T-helper 2 cell treated with Interferon-gamma antibody and Interleukin-4, amounts not matched to agents 5 μg/mL and 100 μg/mL, for 36 hours (primary cell): ENCODE measurements at regions not wholly inside any gene's neighbourhood (a gene's known extent, or its start where the extent isn't known, plus 50 kb on each side); places are given as distances from the start of the nearest gene placed in this dataset.
"Not testable (repeated sequence)": the region's sequence is repeated elsewhere in the genome, so short reads cannot be mapped to it uniquely, and the experiment has no call there.

Experiments
- DNase-seq: peaks from one replicate; pipeline ENCODE4 v3.0.0; 2021; ENCODE audit warnings: low spot score
- H3K27ac Mint-ChIP-seq: one replicate; pipeline ENCODE4 v1.8.0; 2021; ENCODE audit warnings: mild to moderate bottlenecking, mixed read lengths
- H3K27me3 Mint-ChIP-seq: one replicate; pipeline ENCODE4 v1.8.0; 2021; ENCODE audit warnings: low read depth, mixed read lengths
- H3K36me3 Mint-ChIP-seq: one replicate; pipeline ENCODE4 v1.8.0; 2021; ENCODE audit warnings: low read depth, mixed read lengths
- H3K4me1 Mint-ChIP-seq: one replicate; pipeline ENCODE4 v1.8.0; 2021; ENCODE audit warnings: low read depth, mixed read lengths
- H3K4me3 Mint-ChIP-seq: one replicate; pipeline ENCODE4 v1.8.0; 2022; ENCODE audit warnings: mild to moderate bottlenecking, moderate library complexity, mixed read lengths
- H3K9me3 Mint-ChIP-seq: one replicate; pipeline ENCODE4 v1.8.0; 2021; ENCODE audit warnings: mixed read lengths

DNA sequence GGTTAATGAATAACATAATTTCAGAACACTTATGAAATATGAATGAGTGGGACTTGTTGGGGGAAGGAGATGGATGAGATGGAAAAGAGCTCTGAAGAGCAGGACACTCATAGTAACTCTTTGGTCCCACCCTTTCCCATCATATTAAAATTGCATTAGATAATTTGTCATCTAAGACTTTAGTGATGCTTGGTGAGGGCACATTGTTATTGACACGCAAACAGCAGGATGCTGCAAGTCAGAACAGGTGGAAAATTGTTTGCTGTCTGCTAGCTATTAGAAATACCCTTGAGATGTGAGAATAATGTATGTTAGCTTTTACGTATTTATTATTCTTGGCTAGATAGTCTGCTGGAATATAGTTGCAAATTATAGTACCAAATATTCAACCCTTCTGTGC is 75.7 kb downstream of the TANC2 start:
- H3K27me3 Mint-ChIP-seq, result peaks cover 4% of the 10 kb centered on the region

DNA sequence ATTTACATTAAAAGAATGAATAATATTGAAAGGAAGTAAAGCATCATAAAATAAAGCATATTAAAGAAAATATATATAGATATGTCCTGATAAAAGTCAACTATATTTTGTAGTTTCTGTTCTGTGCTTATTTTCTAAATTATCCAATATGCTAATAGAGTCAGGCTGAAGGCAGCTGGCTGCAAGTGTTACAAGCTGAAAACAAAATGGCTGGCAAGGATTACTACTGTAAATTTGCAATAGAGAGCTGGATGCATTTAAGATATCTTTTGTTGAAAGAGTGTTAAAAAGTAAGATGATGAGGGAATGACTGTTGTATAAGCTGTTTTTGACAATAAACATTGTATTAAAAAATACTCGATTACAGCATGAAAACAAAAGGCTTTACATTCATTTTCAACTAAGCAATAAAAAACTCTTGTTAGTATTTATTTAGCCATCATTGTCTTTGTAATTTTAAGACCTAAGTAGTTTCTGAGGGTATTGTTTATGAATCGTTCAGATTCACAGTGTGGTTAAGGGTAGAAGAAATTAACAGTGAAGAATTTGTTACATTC is 76.3 kb downstream of the TANC2 start:
- Mint-ChIP-seq H3K36me3 (no peaks in the 10 kb centered on the region), H3K27ac (no peak overlapping the region), H3K4me1 (peaks cover 3% of the 10 kb centered on the region), H3K9me3 (no peaks in the 10 kb centered on the region), H3K4me3 (no peak overlapping the region), H3K27me3 (peaks cover 4% of the 10 kb centered on the region)
- no peak for DNase-seq

More for the DNA sequence above, 75.7 kb downstream of the TANC2 start:
- Mint-ChIP-seq H3K4me1 (peaks cover 3% of the 10 kb centered on the region), H3K9me3 (no peaks in the 10 kb centered on the region), H3K36me3 (no peaks in the 10 kb centered on the region), H3K27ac (no peak overlapping the region), H3K4me3 (no peak overlapping the region)
- DNase-seq, result no peak

DNA sequence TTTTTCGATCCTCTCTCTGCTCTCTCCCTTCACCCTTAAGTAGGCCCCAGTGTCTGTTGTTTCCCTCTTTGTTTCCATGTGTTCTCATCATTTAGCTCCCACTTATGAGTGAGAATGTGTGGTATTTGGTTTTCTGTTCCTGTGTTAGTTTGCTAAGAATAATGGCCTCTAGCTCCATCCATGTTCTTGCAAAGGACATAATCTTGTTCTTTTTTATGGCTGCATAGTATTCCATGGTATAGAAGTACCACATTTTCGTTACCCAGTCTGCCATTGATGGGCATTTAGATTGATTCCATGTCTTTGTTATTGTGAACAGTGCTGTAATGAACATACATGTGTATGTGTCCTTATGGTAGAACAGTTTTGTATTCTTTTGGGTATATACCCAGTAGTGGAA is 91.5 kb downstream of the TANC2 start:
- H3K9me3 Mint-ChIP-seq, H3K27ac Mint-ChIP-seq, H3K4me1 Mint-ChIP-seq, H3K36me3 Mint-ChIP-seq, DNase-seq, H3K4me3 Mint-ChIP-seq, H3K27me3 Mint-ChIP-seq: not testable (repeated sequence)

DNA sequence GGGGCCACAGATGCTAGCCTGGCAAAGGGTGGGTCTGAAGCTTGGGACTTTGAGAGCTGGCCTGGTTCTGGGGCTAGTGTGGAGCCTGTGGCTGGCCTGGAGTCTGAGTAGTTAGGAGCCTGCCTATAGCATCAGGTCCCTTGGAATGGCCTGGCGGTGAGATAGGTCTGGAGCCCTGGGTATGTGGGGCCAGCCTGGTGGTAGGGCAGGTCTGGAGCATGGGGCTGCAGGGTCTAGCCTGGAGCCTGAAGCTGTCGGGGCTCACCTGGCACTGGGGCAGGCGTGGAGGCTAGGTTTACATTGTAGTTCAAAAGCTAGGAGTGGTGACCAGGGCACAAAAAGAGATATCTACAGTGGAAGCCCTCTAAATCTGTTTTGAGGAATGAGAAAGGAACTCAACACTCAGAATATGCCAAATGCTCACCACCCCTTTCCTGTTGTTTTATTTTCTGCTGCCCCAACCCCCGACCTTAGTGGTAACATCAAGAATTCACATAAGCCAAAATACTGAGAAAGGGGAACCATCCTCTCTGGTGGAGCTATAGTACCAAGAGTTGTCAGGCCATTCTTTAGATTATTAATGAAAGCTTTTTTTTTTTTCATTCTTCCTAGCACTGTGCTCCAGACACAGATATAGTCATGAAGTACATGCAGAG is 100.3 kb downstream of the TANC2 start:
- no peaks in the 10 kb centered on the region for H3K36me3 Mint-ChIP-seq

DNA sequence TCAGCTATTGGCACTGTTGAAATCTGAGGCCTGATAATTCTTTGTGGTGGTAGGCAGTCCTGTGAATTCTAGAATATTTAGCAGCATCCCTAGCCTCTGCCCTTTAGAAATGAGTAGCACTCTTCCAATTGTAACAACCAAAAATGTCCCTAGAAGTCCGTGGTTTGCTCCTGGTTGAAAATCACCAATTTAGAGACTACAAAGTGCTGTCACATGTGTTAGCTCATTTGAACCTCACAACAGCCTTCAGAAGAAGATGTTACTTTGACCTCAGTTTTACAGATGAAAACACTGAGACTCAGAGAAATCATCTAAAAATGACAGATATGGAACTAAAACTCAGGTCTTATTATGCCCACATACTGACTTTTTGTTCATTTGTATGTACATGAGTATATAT is 103.2 kb downstream of the TANC2 start:
- no peak overlapping the region for H3K4me3 Mint-ChIP-seq
- no peaks in the 10 kb centered on the region for H3K27me3 Mint-ChIP-seq
- no peak for DNase-seq
- H3K27ac Mint-ChIP-seq, result no peak overlapping the region
- no peaks in the 10 kb centered on the region for H3K9me3 Mint-ChIP-seq
- H3K36me3 Mint-ChIP-seq, result no peaks in the 10 kb centered on the region
- H3K4me1 Mint-ChIP-seq, result peaks cover 2% of the 10 kb centered on the region

More for the DNA sequence above, 100.3 kb downstream of the TANC2 start:
- Mint-ChIP-seq H3K9me3 (no peaks in the 10 kb centered on the region), H3K27me3 (no peaks in the 10 kb centered on the region), H3K27ac (no peak overlapping the region), H3K4me1 (no peaks in the 10 kb centered on the region), H3K4me3 (no peak overlapping the region)
- DNase-seq, result no peak

DNA sequence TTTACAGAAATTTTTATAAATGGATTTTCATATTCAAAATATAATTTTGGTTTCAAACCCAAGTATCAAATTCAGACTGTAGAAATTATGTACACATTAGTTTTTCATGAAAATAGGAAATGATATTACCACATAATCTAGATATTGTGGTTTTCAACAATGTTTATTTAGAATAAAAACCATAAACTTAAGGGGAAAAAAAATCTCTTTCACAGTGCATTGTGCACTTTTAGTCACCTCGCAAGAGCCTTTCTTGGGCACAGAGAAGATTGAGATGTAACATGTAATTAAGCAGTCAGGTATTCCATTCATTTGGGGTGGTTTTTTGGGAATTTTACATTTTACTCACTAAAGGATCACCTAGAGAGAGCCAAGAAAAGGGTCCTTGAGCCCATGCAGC is 104.0 kb downstream of the TANC2 start:
- H3K27me3 Mint-ChIP-seq, result no peaks in the 10 kb centered on the region
- H3K4me3 Mint-ChIP-seq, result no peak overlapping the region
- no peaks in the 10 kb centered on the region for H3K36me3 Mint-ChIP-seq
- no peaks in the 10 kb centered on the region for H3K9me3 Mint-ChIP-seq
- H3K27ac Mint-ChIP-seq, result no peak overlapping the region
- no peak for DNase-seq
- peaks cover 2% of the 10 kb centered on the region for H3K4me1 Mint-ChIP-seq

DNA sequence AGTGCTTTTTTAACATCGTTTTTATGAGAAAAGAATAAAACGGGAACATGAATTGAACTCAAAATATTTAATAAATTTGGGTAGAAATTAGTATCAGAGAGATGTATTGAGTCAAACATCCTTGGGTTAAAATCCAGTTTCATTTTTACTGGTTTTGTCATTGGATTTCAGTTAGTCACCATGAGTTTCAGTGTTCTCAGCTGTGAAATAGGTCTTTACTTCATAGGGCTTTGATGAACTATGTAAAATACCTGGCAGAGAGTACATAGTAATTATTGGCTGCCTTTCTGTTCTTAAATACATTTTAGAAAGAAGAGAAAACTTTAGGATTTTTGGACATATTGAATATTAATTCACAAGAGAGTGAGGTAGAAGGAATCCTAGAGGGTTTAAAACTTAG is 105.8 kb downstream of the TANC2 start:
- Mint-ChIP-seq H3K4me1 (peaks cover 5% of the 10 kb centered on the region), H3K27ac (no peak overlapping the region), H3K27me3 (peaks cover 3% of the 10 kb centered on the region), H3K9me3 (no peaks in the 10 kb centered on the region), H3K4me3 (no peak overlapping the region), H3K36me3 (no peaks in the 10 kb centered on the region)
- no peak for DNase-seq

DNA sequence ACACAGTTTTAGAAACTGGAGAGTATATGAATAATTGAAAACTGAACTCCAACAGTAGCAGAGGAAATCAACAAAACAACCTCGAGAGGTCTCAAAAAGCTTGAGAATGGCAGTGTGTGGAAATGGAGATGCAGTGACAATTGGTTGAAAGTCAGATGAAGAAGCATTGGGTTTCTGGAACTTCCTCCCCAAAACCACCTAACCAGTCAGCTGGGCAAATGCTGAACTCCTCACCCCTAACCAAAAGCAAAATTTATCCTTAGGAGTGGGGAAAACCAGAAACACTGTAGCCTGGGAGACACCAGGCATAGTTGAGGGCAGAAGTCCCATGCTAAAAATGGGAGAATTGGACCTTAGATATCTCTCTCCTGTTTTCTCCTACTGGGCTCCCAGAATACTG is 109.9 kb downstream of the TANC2 start:
- peaks cover 5% of the 10 kb centered on the region for H3K4me1 Mint-ChIP-seq
- H3K27ac Mint-ChIP-seq, result no peak overlapping the region
- no peak for DNase-seq
- H3K27me3 Mint-ChIP-seq, result peaks cover 15% of the 10 kb centered on the region
- no peak overlapping the region for H3K4me3 Mint-ChIP-seq
- H3K36me3 Mint-ChIP-seq, result no peaks in the 10 kb centered on the region
- no peaks in the 10 kb centered on the region for H3K9me3 Mint-ChIP-seq

DNA sequence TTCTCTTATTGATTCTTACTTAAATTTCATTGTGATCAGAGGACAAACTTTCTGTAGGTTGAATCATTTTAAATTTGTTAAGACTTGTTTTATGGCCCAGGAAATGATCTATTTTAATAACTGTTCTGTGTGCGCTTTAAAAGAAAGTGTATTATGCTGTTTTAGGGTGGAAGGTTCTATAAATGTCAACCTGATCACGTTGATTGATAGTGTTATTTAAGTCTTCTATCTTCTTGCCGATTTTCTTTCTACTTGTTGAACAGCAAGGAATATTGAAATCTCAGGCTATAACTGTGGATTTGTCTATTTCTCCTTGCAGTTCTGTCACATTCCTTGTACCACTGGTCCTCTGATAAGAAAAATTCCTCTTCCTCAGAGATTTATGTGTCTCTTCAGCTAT is 112.7 kb downstream of the TANC2 start:
- H3K9me3 Mint-ChIP-seq, result no peaks in the 10 kb centered on the region
- H3K4me3 Mint-ChIP-seq, result no peak overlapping the region
- DNase-seq, result no peak
- no peak overlapping the region for H3K27ac Mint-ChIP-seq
- H3K36me3 Mint-ChIP-seq, result no peaks in the 10 kb centered on the region
- peaks cover 15% of the 10 kb centered on the region for H3K27me3 Mint-ChIP-seq
- H3K4me1 Mint-ChIP-seq, result peaks cover 3% of the 10 kb centered on the region

DNA sequence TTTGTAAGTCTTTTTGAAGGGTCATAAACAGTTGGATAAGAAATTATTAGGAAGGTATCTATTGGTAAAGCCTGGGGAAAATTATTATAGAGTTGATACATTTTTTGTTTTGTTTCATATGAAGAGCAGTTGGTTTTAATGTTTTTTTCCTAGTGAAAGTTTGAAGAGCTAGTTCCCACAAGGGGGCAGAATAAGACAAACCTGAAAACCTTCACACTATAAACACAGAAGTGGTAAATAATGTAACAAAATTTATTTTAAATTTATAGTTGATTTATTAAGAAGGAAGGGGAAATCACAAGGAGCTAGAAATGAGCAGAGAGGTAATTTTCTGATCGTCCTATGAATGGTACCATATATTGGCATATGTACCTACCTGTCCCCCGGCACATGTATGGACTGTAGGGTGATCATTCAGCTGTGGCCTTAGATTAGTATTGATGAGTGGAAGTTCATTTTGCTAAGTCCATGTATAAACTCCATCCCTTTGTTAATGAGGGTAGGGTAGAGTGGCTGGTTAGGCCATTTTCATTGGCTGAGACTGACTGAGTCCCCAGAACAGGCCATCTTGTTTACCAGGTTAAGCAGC is 116.3 kb downstream of the TANC2 start:
- Mint-ChIP-seq H3K27me3 (peaks cover 13% of the 10 kb centered on the region), H3K27ac (no peak overlapping the region), H3K4me1 (no peaks in the 10 kb centered on the region), H3K36me3 (no peaks in the 10 kb centered on the region), H3K4me3 (no peak overlapping the region), H3K9me3 (no peaks in the 10 kb centered on the region)
- DNase-seq, result no peak

DNA sequence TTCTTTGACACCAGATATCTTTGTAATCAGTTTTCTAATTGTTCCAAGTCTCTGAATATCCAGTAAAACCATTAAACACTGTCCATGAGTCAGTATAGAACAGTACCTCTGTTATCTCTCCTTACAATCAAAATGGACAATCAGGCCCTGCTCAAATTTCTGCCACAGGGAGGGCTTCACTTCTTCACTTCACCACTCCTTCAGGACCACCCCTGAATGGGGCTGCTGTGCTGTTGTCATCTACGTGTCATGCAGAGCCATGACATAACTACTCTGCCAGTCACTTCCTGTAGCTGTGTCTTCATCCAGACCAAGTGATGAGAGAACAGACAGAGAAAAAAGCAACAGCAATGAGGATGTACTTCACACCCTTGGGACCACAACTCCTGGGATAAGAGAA is 116.9 kb downstream of the TANC2 start:
- Mint-ChIP-seq H3K27ac (no peak overlapping the region), H3K36me3 (no peaks in the 10 kb centered on the region), H3K4me1 (no peaks in the 10 kb centered on the region), H3K27me3 (peaks cover 12% of the 10 kb centered on the region), H3K4me3 (no peak overlapping the region), H3K9me3 (no peaks in the 10 kb centered on the region)
- DNase-seq, result no peak

DNA sequence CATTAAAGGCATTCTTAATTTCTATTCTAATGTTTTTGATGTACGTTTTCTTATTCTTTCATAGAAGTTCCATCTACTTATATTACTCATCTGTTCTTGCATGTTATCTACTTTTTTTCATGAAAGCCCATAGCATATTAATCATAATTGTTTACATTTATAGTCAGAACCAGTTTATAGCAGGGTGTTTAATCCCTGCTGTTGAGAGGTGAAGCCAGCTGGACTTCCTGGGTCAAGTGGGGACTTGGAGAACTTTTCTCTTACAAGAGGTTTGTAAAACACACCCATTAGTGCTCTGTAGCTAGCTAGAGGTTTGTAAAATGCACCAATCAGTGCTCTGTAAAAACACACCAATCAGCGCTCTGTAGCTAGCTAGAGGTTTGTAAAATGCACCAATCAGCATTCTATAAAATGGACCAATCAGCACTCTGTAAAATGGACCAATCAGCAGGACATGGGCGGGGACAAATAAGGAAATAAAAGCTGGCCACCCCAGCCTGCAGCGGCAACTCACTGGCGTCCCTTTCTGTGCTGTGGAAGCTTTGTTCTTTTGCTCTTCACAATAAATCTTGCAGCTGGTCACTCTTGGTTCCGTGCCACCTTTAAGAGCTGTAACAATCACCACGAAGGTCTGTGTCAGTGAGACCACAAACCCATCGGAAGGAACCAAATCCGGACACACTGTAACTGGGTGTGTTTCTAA is 120.6 kb downstream of the TANC2 start:
- DNase-seq, result no peak
- no peaks in the 10 kb centered on the region for H3K36me3 Mint-ChIP-seq
- no peak overlapping the region for H3K4me3 Mint-ChIP-seq
- H3K27ac Mint-ChIP-seq, result no peak overlapping the region
- no peaks in the 10 kb centered on the region for H3K4me1 Mint-ChIP-seq
- H3K9me3 Mint-ChIP-seq, result no peaks in the 10 kb centered on the region
- peaks cover 4% of the 10 kb centered on the region for H3K27me3 Mint-ChIP-seq

DNA sequence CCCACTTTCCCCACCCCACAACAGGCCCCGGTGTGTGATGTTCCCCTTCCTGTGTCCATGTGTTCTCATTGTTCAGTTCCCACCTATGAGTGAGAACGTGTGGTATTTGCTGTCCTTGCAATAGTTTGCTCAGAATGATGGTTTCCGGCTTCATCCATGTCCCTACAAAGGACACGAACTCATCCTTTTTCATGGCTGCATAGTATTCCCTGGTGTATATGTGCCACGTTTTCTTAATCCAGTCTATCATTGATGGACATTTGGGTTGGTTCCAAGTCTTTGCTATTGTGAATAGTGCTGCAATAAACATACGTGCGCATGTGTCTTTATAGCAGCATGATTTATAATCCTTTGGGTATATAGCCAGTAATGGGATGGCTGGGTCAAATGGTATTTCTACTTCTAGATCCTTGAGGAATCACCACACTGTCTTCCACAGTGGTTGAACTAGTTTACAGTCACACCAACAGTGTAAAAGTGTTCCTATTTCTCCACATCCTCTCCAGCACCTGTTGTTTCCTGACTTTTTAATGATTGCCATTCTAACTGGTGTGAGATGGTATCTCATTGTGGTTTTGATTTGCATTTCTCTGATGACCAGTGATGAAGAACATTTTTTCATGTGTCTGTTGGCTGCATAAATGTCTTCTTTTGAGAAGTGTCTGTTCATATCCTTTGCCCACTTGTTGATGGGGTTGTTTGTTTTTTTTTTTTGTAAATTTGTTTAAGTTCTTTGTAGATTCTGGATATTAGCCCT is 124.5 kb downstream of the TANC2 start:
- H3K4me1 Mint-ChIP-seq, DNase-seq, H3K4me3 Mint-ChIP-seq, H3K27me3 Mint-ChIP-seq, H3K9me3 Mint-ChIP-seq, H3K36me3 Mint-ChIP-seq, H3K27ac Mint-ChIP-seq: not testable (repeated sequence)

DNA sequence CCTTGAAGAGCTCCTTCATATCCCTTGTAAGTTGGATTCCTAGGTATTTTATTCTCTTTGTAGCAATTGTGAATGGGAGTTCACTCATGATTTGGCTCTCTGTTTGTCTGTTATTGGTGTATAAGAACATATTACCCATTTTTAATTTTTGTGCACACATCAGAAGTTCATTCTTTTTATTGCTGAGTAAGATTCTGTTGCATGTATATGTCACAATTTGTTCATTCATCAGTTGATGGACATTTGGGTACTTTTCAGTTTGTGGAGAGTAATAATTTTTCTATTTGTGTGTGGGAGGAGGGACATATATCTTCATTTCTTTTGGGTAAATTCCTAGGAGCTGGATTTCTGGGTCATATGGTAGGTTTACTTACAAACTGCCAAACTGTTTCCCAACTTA is 125.9 kb downstream of the TANC2 start:
- not testable (repeated sequence) for H3K36me3 Mint-ChIP-seq, H3K27me3 Mint-ChIP-seq, H3K4me1 Mint-ChIP-seq, H3K9me3 Mint-ChIP-seq, H3K4me3 Mint-ChIP-seq, DNase-seq, H3K27ac Mint-ChIP-seq
